HEK293 (cell line): ENCODE measurements at regions not wholly inside any gene's neighbourhood (a gene's known extent, or its start where the extent isn't known, plus 50 kb on each side); places are given as distances from the start of the nearest gene placed in this dataset.

Experiments used
- CTCF ChIA-PET: fragments of 350-600 bp; formaldehyde crosslinking; extraction: SDS; loops from one replicate; lab custom pipeline; 2021; ENCODE audit warnings: antibody characterized with exemption; lab: Yijun Ruan, JAX
- POLR2A ChIA-PET: fragments of 300-600 bp; formaldehyde crosslinking; extraction: SDS; loops from one replicate; lab custom pipeline; 2020; ENCODE audit warnings: antibody characterized with exemption, inconsistent platforms; lab: Yijun Ruan, JAX
- H3K27ac ChIP-seq: fragments of 200-500 bp; sonication (Bioruptor generic); 2 replicates; pipeline ENCODE4 v1.5.1; 2014; ENCODE audit warnings: low read depth, low read length, control low read depth, inconsistent platforms; ENCODE audit errors: extremely low read depth
- H3K36me3 ChIP-seq, 2 experiments: fragments of 200-500 bp in 1 of 2; sonication (Bioruptor generic) in 1 of 2; 1 replicate in 1 of 2; 2 replicates in 1 of 2; pipeline ENCODE4 v1.5.1; 2014 to 2017; ENCODE audit warnings: inconsistent platforms in 2 of 2, low read length in 2 of 2; ENCODE audit not compliant: control insufficient read depth in 2 of 2, insufficient read depth in 1 of 2
- H3K4me1 ChIP-seq: fragments of 200-500 bp; sonication (Bioruptor generic); 2 replicates; pipeline ENCODE4 v1.5.1; 2014; ENCODE audit warnings: mild to moderate bottlenecking, low read length, inconsistent platforms; ENCODE audit not compliant: control insufficient read depth, insufficient read depth
- H3K4me3 ChIP-seq: 2 replicates; pipeline ENCODE4 v1.5.1; 2011; ENCODE audit warnings: low read depth, mild to moderate bottlenecking, control low read depth, low read length, moderate library complexity
- H3K9me3 ChIP-seq: fragments of 200-500 bp; sonication (Bioruptor generic); 2 replicates; pipeline ENCODE4 v1.5.1; 2014; ENCODE audit warnings: low read depth, low read length, inconsistent platforms; ENCODE audit not compliant: control insufficient read depth, insufficient read depth
- FEZF1 ChIP-seq: fragments of 450-650 bp; formaldehyde crosslinking; IDR thresholded peaks from 2 replicates; pipeline ENCODE4 v1.5.1; 2016; ENCODE audit warnings: missing biosample characterization, missing genetic modification characterization
- HOXD13 ChIP-seq: sonication (generic); formaldehyde crosslinking; IDR thresholded peaks from 2 replicates; pipeline ENCODE4 v1.8.0; 2022; ENCODE audit warnings: missing genetic modification reagents, borderline replicate concordance
- KLF16 ChIP-seq: fragments of 450-650 bp; formaldehyde crosslinking; IDR thresholded peaks from 2 replicates; pipeline ENCODE4 v1.5.1; 2017; ENCODE audit warnings: missing biosample characterization, missing genetic modification characterization
- KLF8 ChIP-seq: fragments of 450-650 bp; formaldehyde crosslinking; IDR thresholded peaks from 2 replicates; pipeline ENCODE4 v1.5.1; 2016; ENCODE audit warnings: missing biosample characterization, missing genetic modification characterization
- MEIS1 ChIP-seq: sonication (generic); formaldehyde crosslinking; IDR thresholded peaks from 2 replicates; pipeline ENCODE4 v1.8.1; 2022; ENCODE audit warnings: missing genetic modification reagents, mild to moderate bottlenecking, borderline replicate concordance
- MZF1 ChIP-seq: fragments of 450-650 bp; formaldehyde crosslinking; IDR thresholded peaks from 2 replicates; pipeline ENCODE4 v1.5.1; 2017; ENCODE audit warnings: missing biosample characterization, missing genetic modification characterization, borderline replicate concordance
- SCRT2 ChIP-seq: fragments of 450-650 bp; formaldehyde crosslinking; IDR thresholded peaks from 2 replicates; pipeline ENCODE4 v1.5.1; 2016; ENCODE audit warnings: missing biosample characterization, missing genetic modification characterization
- SETDB1 ChIP-seq: IDR thresholded peaks from one replicate; pipeline ENCODE4 v1.6.1; 2017; ENCODE audit warnings: mild to moderate bottlenecking, low read length, moderate library complexity, mixed read lengths; ENCODE audit not compliant: insufficient read length
- SP2 ChIP-seq: fragments of 450-650 bp; formaldehyde crosslinking; IDR thresholded peaks from 2 replicates; pipeline ENCODE4 v1.5.1; 2016; ENCODE audit warnings: missing biosample characterization, missing genetic modification characterization
- SP3 ChIP-seq: fragments of 450-650 bp; formaldehyde crosslinking; IDR thresholded peaks from 2 replicates; pipeline ENCODE4 v1.5.1; 2016; ENCODE audit warnings: missing biosample characterization, missing genetic modification characterization
- ZBTB10 ChIP-seq: fragments of 450-650 bp; formaldehyde crosslinking; IDR thresholded peaks from 2 replicates; pipeline ENCODE4 v1.5.1; 2016; ENCODE audit warnings: missing biosample characterization, missing genetic modification characterization
- ZBTB21 ChIP-seq: fragments of 450-650 bp; formaldehyde crosslinking; IDR thresholded peaks from 2 replicates; pipeline ENCODE4 v1.5.1; 2017; ENCODE audit warnings: missing biosample characterization, missing genetic modification characterization
- ZBTB26 ChIP-seq: fragments of 450-650 bp; formaldehyde crosslinking; optimal IDR thresholded peaks from 2 replicates; pipeline ENCODE3; 2016; ENCODE audit warnings: missing biosample characterization, mild to moderate bottlenecking, missing genetic modification characterization
- ZNF157 ChIP-seq: fragments of 450-650 bp; formaldehyde crosslinking; IDR thresholded peaks from 2 replicates; pipeline ENCODE4 v1.5.1; 2016; ENCODE audit warnings: missing biosample characterization, missing genetic modification characterization
- ZNF223 ChIP-seq: fragments of 450-650 bp; formaldehyde crosslinking; IDR thresholded peaks from 2 replicates; pipeline ENCODE4 v1.5.1; 2016; ENCODE audit warnings: missing biosample characterization, missing genetic modification characterization
- ZNF24 ChIP-seq: fragments of 450-650 bp; formaldehyde crosslinking; IDR thresholded peaks from 2 replicates; pipeline ENCODE4 v1.5.1; 2016; ENCODE audit warnings: missing biosample characterization, missing genetic modification characterization
- ZNF274 ChIP-seq, 2 experiments: fragments of 200-500 bp in 1 of 2; fragments of 450-650 bp in 1 of 2; sonication (Bioruptor generic) in 1 of 2; formaldehyde crosslinking in 1 of 2; IDR thresholded peaks; 2 replicates each; pipeline versions ENCODE4 v1.5.1 to v1.6.1; 2014 to 2016; ENCODE audit warnings: borderline replicate concordance in 1 of 2, inconsistent platforms in 1 of 2, low read length in 1 of 2, missing biosample characterization in 1 of 2, missing genetic modification characterization in 1 of 2
- ZNF280C ChIP-seq: fragments of 450-650 bp; formaldehyde crosslinking; IDR thresholded peaks from 2 replicates; pipeline ENCODE4 v1.5.1; 2016; ENCODE audit warnings: missing biosample characterization, missing genetic modification characterization
- ZNF302 ChIP-seq: fragments of 450-650 bp; formaldehyde crosslinking; IDR thresholded peaks from 2 replicates; pipeline ENCODE4 v1.5.1; 2016; ENCODE audit warnings: missing biosample characterization, missing genetic modification characterization, low read depth
- ZNF391 ChIP-seq: fragments of 450-650 bp; formaldehyde crosslinking; IDR thresholded peaks from 2 replicates; pipeline ENCODE4 v1.5.1; 2016; ENCODE audit warnings: low read depth, missing biosample characterization, missing genetic modification characterization, borderline replicate concordance
- ZNF404 ChIP-seq: fragments of 450-650 bp; formaldehyde crosslinking; IDR thresholded peaks from 2 replicates; pipeline ENCODE4 v1.5.1; 2017; ENCODE audit warnings: missing biosample characterization, missing genetic modification characterization
- ZNF473 ChIP-seq: fragments of 450-650 bp; formaldehyde crosslinking; IDR thresholded peaks from 2 replicates; pipeline ENCODE4 v1.5.1; 2017; ENCODE audit warnings: missing biosample characterization, missing genetic modification characterization
- ZNF560 ChIP-seq: fragments of 450-650 bp; formaldehyde crosslinking; IDR thresholded peaks from 2 replicates; pipeline ENCODE4 v1.5.1; 2017; ENCODE audit warnings: missing biosample characterization, missing genetic modification characterization, borderline replicate concordance
- ZNF621 ChIP-seq: fragments of 450-650 bp; formaldehyde crosslinking; IDR thresholded peaks from 2 replicates; pipeline ENCODE4 v1.5.1; 2017; ENCODE audit warnings: missing biosample characterization, missing genetic modification characterization
- ZNF626 ChIP-seq: fragments of 450-650 bp; sonication (Bioruptor Pico); formaldehyde crosslinking; IDR thresholded peaks from 2 replicates; pipeline ENCODE4 v1.5.1; 2018; ENCODE audit warnings: missing biosample characterization, missing genetic modification characterization, inconsistent platforms
- ZNF645 ChIP-seq: fragments of 450-650 bp; formaldehyde crosslinking; IDR thresholded peaks from 2 replicates; pipeline ENCODE4; 2016; ENCODE audit warnings: missing biosample characterization, missing genetic modification characterization
- ZNF658 ChIP-seq: fragments of 450-650 bp; formaldehyde crosslinking; IDR thresholded peaks from 2 replicates; pipeline ENCODE4; 2016; ENCODE audit warnings: missing biosample characterization, missing genetic modification characterization
- ZNF664 ChIP-seq: fragments of 450-650 bp; formaldehyde crosslinking; IDR thresholded peaks from 2 replicates; pipeline ENCODE4 v1.5.1; 2016; ENCODE audit warnings: missing biosample characterization, missing genetic modification characterization
- ZNF692 ChIP-seq: fragments of 450-650 bp; formaldehyde crosslinking; IDR thresholded peaks from 2 replicates; pipeline ENCODE4 v1.5.1; 2016; ENCODE audit warnings: missing biosample characterization, missing genetic modification characterization

- TF ChIP-seq ZNF560 (no peak), ZNF473 (tag by site-specific recombination) (no peak), SP3 (tag by site-specific recombination) (no peak), SP2 (tag by site-specific recombination) (no peak), HOXD13 (CRISPR knock-in tag) (no peak), ZNF24 (tag by site-specific recombination) (no peak), ZBTB26 (tag by site-specific recombination) (no peak), ZNF280C (tag by site-specific recombination) (no peak), ZBTB21 (tag by site-specific recombination) (no peak), ZNF692 (no peak), ZBTB10 (tag by site-specific recombination) (no peak), SCRT2 (tag by site-specific recombination) (no peak), ZNF302 (tag by site-specific recombination) (no peak), ZNF274 (IDR thresholded peaks at IDR 0.05; ENCODE audit: low read length) (no peak), ZNF274 (tag by site-specific recombination; IDR thresholded peaks at IDR 0.05; ENCODE audit: borderline replicate concordance) (no peak), ZNF645 (tag by site-specific recombination) (no peak)
- H3K27ac ChIP-seq = no peak overlapping the region
- H3K9me3 ChIP-seq = no peaks in the 10 kb centered on the region
- CTCF ChIA-PET = interaction anchor here (0.5 to 0.7 kb wide), 3 partner anchors 11 to 503 kb away, joined by 3 to 5 read pairs (median 4); no protein-coding TSS in a partner anchor
- no peaks in the 10 kb centered on the region for H3K4me1 ChIP-seq
- POLR2A ChIA-PET = no interaction called here
- H3K4me3 ChIP-seq = no peak overlapping the region
- H3K36me3 ChIP-seq = no peaks in the 10 kb centered on the region
These were observed 642.6 kb downstream of the SQOR start for GRCh38 chr15:46277451-46277850.

GRCh38 chr15:46278062-46278461, 643.2 kb downstream of the SQOR start:
- CTCF ChIA-PET = interaction anchor here (0.7 kb wide), 1 partner anchor 10 kb away, joined by 3 read pairs; no protein-coding TSS in a partner anchor
- Histone ChIP-seq H3K36me3 (no peaks in the 10 kb centered on the region), H3K9me3 (no peaks in the 10 kb centered on the region), H3K27ac (no peak overlapping the region), H3K4me3 (no peak overlapping the region), H3K4me1 (no peaks in the 10 kb centered on the region)
- POLR2A ChIA-PET = no interaction called here
- TF ChIP-seq KLF16 (tag by site-specific recombination) (no peak), ZNF391 (tag by site-specific recombination) (no peak), ZNF626 (tag by site-specific recombination) (no peak), ZNF223 (tag by site-specific recombination) (no peak), MZF1 (tag by site-specific recombination) (no peak), ZNF621 (tag by site-specific recombination) (no peak), ZNF658 (tag by site-specific recombination) (no peak), ZNF157 (tag by site-specific recombination) (no peak), KLF8 (tag by site-specific recombination) (no peak), FEZF1 (tag by site-specific recombination) (no peak), ZNF664 (tag by site-specific recombination) (no peak), SETDB1 (no peak), ZNF404 (no peak), MEIS1 (no peak)
